ENCODE measurements at regions not wholly inside any gene's neighbourhood (a gene's known extent, or its start where the extent isn't known, plus 50 kb on each side); places are given as distances from the start of the nearest gene placed in this dataset.
"Not testable (repeated sequence)": the region's sequence is repeated elsewhere in the genome, so short reads cannot be mapped to it uniquely, and the experiment has no call there.

- no peak for DNase-seq
Observed at GRCh38 chr11:45382133-45382878, 96.2 kb upstream of the SYT13 start.

- DNase-seq = no peak
Observed at GRCh38 chr11:45379162-45379863, 93.2 kb upstream of the SYT13 start.

- DNase-seq = no peak
Observed at GRCh38 chr11:45378516-45378915, 92.4 kb upstream of the SYT13 start.

- no peak for DNase-seq
Observed at GRCh38 chr11:45374653-45375059, 88.5 kb upstream of the SYT13 start.

GRCh38 chr11:45374130-45374529 is 88.0 kb upstream of the SYT13 start:
- DNase-seq = no peak

- no peak for DNase-seq
Observed at GRCh38 chr11:45373506-45374035, 87.4 kb upstream of the SYT13 start.

- not testable (repeated sequence) for DNase-seq
Observed at GRCh38 chr11:45372414-45372813, 86.3 kb upstream of the SYT13 start.

- peak; percentile 84 for DNase-seq
Observed at GRCh38 chr11:45371251-45372115, 85.3 kb upstream of the SYT13 start.

GRCh38 chr11:45369313-45369712 is 83.2 kb upstream of the SYT13 start:
- DNase-seq = no peak

GRCh38 chr11:45368697-45369096 is 82.6 kb upstream of the SYT13 start:
- DNase-seq = no peak

GRCh38 chr11:45366619-45367190 is 80.6 kb upstream of the SYT13 start:
- no peak for DNase-seq

- no peak for DNase-seq
Observed at GRCh38 chr11:45365961-45366618, 79.9 kb upstream of the SYT13 start.

GRCh38 chr11:45362636-45363035 is 76.5 kb upstream of the SYT13 start:
- no peak for DNase-seq

- no peak for DNase-seq
Observed at GRCh38 chr11:45361551-45361950, 75.4 kb upstream of the SYT13 start.

- DNase-seq = no peak
Observed at GRCh38 chr11:45355706-45356041, 69.5 kb upstream of the SYT13 start.

GRCh38 chr11:45354976-45355705 is 69.0 kb upstream of the SYT13 start:
- DNase-seq = peak; percentile 92

- DNase-seq = no peak
Observed at GRCh38 chr11:45348729-45349128, 62.6 kb upstream of the SYT13 start.

- DNase-seq = no peak
Observed at GRCh38 chr11:45347348-45348082, 61.4 kb upstream of the SYT13 start.

- DNase-seq = no peak
Observed at GRCh38 chr11:45345491-45345890, 59.4 kb upstream of the SYT13 start.

GRCh38 chr11:45344028-45344427 is 57.9 kb upstream of the SYT13 start:
- DNase-seq = no peak

GRCh38 chr11:45343444-45343843 is 57.3 kb upstream of the SYT13 start:
- no peak for DNase-seq
